ENCODE measurements at regions not wholly inside any gene's neighbourhood (a gene's known extent, or its start where the extent isn't known, plus 50 kb on each side); places are given as distances from the start of the nearest gene placed in this dataset.

DNA sequence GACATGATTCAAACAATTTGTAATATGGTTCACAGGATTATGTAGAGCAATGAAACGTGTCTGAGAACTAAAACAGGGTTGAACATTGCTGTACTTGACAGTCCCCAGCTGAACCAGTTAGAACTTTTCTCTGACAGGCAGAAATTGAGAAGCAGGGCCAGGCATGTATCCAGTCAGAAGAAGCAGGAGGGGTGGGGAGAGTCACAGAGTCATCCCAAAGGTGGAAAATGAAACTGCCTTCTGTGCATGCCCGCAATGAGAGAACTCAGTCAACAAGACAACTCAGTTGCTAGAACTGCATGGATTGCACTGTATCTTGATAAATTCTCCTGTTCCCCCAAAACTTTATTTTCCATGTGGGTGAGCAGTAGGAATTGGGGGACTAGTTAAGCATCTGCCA is 72.9 kb upstream of the PRLR start:
- TF ChIP-seq, protein P1, sequence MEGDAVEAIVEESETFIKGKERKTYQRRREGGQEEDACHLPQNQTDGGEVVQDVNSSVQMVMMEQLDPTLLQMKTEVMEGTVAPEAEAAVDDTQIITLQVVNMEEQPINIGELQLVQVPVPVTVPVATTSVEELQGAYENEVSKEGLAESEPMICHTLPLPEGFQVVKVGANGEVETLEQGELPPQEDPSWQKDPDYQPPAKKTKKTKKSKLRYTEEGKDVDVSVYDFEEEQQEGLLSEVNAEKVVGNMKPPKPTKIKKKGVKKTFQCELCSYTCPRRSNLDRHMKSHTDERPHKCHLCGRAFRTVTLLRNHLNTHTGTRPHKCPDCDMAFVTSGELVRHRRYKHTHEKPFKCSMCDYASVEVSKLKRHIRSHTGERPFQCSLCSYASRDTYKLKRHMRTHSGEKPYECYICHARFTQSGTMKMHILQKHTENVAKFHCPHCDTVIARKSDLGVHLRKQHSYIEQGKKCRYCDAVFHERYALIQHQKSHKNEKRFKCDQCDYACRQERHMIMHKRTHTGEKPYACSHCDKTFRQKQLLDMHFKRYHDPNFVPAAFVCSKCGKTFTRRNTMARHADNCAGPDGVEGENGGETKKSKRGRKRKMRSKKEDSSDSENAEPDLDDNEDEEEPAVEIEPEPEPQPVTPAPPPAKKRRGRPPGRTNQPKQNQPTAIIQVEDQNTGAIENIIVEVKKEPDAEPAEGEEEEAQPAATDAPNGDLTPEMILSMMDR (conservative IDR thresholded peaks at IDR 0.05; ENCODE audit: low read depth, low read length), result no peak
- TF ChIP-seq EZH2 (IDR thresholded peaks at IDR 0.05; ENCODE audit: low read length, unreplicated experiment), result no peak

Data from PC-3 (cell line).